HG03025 (cell line): ENCODE measurements at regions not wholly inside any gene's neighbourhood (a gene's known extent, or its start where the extent isn't known, plus 50 kb on each side); places are given as distances from the start of the nearest gene placed in this dataset.
"Not testable (repeated sequence)": the region's sequence is repeated elsewhere in the genome, so short reads cannot be mapped to it uniquely, and the experiment has no call there.

Experiments used
- ATAC-seq: cut with Tn5 transposase; IDR thresholded peaks from one replicate; pipeline ENCODE4 v1.9.1; 2021; ENCODE audit warnings: mild to moderate bottlenecking, moderate library complexity; ENCODE audit not compliant: unreplicated experiment, low FRiP score

GRCh38 chr1:148221593-148221992 lies 69.5 kb upstream of the NBPF11 start:
- ATAC-seq, result not testable (repeated sequence)

DNA sequence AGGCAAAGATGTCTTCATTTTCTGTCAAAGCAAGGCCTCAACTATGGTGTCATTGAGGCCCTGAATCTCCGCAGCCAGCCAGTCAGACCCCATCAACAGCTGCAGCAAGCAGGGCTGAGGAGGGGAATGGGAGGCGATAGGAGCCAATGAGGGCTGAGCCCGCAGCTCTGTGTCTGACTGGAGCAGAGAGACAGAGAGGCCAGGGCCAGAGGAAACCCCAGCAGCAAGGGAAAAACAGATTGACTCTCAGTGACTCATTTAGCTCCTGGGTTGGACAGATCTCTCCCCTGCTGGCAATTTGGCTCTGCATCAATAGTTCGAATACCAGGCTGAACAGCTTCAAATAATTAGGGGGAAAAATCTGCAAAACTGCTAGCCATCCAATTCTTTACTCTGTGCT lies 67.1 kb upstream of the NBPF11 start:
- ATAC-seq, result not testable (repeated sequence)

DNA sequence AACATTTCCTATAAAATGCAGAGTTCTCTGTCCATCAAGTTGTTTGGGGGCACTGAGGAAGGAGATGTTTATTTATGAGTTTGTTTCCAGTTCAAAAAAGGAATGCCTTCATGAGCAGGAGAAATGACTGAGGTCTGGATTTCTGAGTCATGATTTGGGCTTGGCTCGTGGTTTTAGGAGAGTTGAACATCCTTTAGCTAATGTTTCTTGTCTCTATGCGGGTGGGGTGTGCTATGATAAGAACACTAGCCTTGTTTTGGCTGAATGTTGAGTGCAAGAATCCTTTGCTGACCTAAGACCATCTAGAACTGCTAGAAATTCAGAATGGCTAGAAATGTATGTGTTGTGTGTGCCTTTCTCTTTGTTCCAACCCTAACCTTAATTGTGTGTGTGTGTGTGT lies 59.1 kb upstream of the NBPF11 start:
- not testable (repeated sequence) for ATAC-seq

GRCh38 chr1:148210624-148211023 lies 58.5 kb upstream of the NBPF11 start:
- not testable (repeated sequence) for ATAC-seq

DNA sequence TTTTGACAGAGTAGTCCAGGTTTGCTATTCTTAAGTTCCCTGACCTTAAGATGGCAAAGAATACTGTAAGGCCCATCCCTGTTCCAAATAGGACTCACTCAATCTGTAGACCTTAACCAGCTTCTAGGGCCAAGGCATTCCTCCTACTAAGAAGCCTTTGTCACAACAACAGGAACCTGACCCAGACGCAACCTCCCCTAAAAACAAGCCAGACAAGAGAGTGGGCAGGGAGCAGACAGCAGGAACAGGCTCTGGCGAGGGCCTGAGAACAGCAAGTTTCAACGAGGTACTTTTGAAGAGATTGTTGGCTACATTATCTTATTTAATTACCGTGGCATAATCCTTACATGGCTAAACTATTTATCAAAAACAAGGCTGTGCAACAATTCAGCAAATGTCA lies 58.1 kb upstream of the NBPF11 start:
- ATAC-seq, result not testable (repeated sequence)

DNA sequence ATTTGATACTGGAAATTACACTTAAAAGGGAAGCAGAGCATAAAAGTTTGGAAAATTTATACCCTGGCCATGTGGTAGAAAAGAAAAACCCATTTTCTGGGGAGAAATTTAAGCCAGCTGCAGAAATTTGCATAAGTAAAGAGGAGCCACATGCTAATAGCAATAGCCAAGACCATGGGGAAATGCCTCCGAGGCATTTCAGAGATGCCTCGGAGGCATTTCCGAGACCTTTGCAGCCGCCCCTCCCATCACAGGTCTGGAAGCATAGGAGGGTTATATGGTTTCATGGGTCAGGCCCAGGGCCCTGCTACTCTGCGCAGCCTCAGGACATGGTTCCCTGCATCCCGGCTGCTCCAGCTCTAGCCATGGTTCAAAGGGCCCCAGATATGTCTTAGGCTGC lies 49.9 kb upstream of the NBPF11 start:
- not testable (repeated sequence) for ATAC-seq
